Stimulated activated CD8-positive, alpha-beta memory T cell treated with anti-CD3 and anti-CD28 coated beads, Interleukin-12 subunit alpha, Interleukin-12 subunit beta, amount 100 ng/mL, for 24 hours (primary cell): ENCODE measurements at regions not wholly inside any gene's neighbourhood (a gene's known extent, or its start where the extent isn't known, plus 50 kb on each side); places are given as distances from the start of the nearest gene placed in this dataset.
"Not testable (repeated sequence)": the region's sequence is repeated elsewhere in the genome, so short reads cannot be mapped to it uniquely, and the experiment has no call there.

Experiments
- DNase-seq: peaks from one replicate; pipeline ENCODE4 v3.0.0-alpha.2; 2020; ENCODE audit errors: extremely low read depth

- no peak for DNase-seq
These were observed 165.9 kb upstream of the ARHGAP5 start for GRCh38 chr14:31911160-31911559.

DNA sequence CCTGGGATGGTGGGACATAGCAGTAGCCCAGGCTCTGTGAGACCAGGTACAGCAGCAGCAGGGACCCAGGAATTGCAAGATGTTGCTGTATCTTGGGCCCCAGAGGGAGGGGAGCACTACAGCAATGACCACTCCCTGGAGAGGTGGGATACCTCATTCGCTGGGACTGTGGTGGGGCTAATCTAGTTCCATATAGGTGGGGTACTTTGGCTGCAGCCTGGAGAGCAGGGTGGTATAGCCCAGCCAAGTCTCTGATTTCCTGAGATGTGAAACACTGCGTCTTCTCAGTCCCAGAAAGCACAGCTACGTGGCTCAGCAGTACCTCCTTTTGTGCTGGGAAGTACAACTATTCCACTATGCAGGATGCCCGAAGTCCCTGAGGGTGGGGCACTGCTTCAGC lies 163.7 kb upstream of the ARHGAP5 start:
- DNase-seq: no peak

DNA sequence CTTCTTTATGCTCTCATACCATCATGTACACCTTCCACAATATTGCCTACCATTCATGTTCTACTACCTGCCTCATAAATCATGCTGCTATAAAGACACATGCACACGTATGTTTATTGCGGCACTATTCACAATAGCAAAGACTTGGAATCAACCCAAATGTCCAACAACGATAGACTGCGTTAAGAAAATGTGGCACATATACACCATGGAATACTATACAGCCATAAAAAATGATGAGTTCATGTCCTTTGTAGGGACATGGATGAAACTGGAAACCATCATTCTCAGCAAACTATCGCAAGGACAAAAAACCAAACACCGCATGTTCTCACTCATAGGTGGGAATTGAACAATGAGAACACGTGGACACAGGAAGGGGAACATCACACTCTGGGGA lies 158.8 kb upstream of the ARHGAP5 start:
- DNase-seq: not testable (repeated sequence)

GRCh38 chr14:31920001-31920400 lies 157.1 kb upstream of the ARHGAP5 start:
- DNase-seq: no peak

DNA sequence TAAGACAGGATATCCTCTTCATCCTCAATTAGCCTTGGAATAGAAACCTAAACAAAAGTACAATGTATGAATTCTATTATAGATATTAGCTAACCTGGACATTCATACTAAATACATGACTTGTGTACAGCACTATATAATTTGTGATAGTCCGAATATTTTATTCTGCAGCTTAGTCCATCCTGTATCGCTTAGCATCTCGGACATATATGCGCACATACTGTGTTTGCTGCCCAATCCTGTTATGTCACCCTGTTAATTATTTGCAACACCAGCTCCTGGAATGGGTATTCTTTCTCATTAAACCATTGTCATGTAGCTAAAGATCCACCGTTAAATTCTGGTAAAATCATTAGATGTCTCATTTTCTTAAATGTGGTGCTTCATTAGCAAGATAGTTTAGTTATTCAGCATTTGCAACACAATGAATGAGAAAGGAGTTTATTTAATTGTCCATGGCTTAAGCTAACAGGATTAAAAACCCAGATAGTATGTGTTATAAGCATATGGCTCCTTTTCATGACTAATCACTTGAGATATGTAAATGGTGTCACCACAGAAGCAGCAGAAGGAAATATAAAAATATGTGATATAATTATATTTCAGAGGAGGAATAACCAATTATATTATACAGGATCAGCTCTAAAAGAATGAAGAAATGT lies 156.0 kb upstream of the ARHGAP5 start:
- no peak for DNase-seq

GRCh38 chr14:31921721-31922120 lies 155.4 kb upstream of the ARHGAP5 start:
- DNase-seq: no peak

GRCh38 chr14:31926123-31926522 lies 151.0 kb upstream of the ARHGAP5 start:
- no peak for DNase-seq

GRCh38 chr14:31926652-31927347 lies 150.3 kb upstream of the ARHGAP5 start:
- DNase-seq: no peak

- no peak for DNase-seq
These were observed 149.7 kb upstream of the ARHGAP5 start for GRCh38 chr14:31927348-31927832.

DNA sequence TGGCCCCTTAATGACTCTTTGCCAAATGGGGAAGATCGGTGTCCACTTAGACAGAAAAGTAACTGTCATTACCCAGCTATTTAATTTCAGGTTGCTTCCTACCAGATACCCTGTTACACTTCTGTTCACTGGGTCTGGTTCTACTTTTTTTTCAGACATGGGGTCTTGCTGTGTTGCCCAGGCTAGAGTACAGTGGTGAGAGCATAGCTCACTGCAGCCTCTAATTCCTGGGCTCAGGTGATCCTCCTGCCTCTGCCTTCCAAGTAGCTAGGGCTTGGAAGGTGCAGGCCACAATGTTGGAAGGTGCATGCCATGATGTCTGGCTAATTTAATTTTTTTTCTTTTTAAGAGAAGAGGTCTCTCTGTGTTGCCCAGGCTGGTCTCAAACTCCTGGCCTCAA lies 147.0 kb upstream of the ARHGAP5 start:
- DNase-seq: no peak

GRCh38 chr14:31930493-31931240 lies 146.4 kb upstream of the ARHGAP5 start:
- no peak for DNase-seq

DNA sequence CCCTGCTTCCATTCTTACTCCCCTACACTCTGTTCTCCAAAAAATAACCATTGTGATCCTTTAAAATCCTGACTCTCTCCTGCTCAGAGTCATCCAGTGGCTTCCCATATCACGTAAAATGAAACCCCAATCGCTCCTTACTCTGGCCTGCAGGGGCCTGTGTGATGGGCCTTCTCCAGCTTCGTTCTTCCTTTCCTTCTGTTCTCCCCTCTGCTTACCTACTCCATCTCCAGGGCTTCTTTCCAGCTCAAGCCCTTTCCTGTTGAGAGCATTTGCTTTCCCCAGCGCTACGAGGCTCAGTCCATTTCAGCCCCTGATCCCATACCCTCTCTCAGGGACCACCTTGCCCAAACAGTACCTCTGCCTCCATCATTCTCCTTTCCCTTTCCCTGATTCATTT lies 144.4 kb upstream of the ARHGAP5 start:
- no peak for DNase-seq

DNA sequence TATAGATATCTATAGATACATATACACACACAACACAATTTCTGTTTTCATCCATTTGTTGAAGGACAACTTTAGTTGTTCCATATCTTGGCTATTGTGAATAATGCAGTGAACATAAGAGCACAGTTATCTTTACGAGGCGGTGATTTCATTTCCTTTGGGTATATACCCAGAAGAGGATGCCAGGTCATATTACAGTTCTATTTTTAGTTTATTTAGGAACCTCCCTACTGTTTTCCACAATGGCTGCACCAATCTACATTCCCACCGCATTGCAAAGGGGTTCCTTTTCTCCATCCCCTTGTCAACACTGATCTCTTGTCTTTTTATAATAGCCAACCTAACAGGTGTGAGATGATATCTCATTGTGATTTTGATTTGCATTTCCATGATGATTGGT lies 143.4 kb upstream of the ARHGAP5 start:
- no peak for DNase-seq

- no peak for DNase-seq
These were observed 142.3 kb upstream of the ARHGAP5 start for GRCh38 chr14:31934767-31935266.

GRCh38 chr14:31935391-31935790 lies 141.7 kb upstream of the ARHGAP5 start:
- DNase-seq: no peak

- no peak for DNase-seq
These were observed 141.0 kb upstream of the ARHGAP5 start for GRCh38 chr14:31936115-31936514.

- peak; percentile 42 for DNase-seq
These were observed 139.3 kb upstream of the ARHGAP5 start for GRCh38 chr14:31937730-31938346.

GRCh38 chr14:31939934-31940333 lies 137.2 kb upstream of the ARHGAP5 start:
- no peak for DNase-seq

DNA sequence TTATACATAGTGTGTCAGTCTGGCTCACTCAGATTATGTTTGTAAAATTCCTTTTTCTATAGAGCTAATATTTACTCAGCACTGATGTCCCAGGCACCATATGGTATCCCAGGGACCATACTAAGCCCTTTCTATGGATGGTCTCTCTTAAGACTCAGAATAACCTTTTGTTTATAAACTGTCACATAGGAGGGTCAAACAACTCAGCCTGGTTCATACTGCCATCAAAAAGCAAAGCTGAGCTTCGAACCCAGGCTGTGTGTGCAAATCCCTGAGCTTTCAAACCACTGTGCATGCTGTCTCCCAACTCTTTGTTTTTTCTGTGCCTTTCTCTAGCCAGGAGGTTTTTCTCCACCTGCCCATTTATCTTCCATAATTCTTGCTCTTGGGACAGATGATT lies 135.6 kb upstream of the ARHGAP5 start:
- DNase-seq: no peak

DNA sequence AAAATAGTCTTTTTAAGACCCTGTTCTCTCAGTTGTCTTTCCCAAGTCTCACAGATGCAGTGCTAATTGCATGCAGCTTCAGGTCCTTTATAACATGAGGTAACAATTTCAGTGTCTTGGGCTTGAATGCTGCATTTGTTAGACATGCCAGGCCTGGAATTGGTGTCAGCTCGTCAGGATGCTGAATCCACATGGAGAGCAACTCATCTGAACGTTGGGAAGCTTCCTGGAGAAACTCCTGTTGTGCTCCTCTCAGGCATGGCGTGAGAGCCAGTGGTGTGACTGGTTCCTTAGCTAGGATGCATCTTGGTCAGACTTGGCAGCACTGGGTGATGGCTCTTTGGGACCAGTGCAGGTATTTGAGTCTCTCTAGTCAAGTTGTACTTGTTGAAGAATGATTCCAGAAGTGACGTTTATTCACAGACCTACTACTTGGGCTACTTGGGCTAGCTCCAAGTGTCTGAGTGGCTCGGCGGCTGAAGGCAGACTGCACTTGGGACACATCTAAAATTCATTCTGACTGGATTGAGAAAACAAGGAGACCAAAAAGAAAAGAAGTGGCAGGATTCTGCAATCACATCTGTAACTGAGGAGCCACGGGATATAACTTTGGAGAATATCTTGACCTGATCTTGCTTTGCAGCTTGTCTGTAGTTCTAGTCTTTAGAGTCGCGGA lies 134.8 kb upstream of the ARHGAP5 start:
- DNase-seq: no peak

DNA sequence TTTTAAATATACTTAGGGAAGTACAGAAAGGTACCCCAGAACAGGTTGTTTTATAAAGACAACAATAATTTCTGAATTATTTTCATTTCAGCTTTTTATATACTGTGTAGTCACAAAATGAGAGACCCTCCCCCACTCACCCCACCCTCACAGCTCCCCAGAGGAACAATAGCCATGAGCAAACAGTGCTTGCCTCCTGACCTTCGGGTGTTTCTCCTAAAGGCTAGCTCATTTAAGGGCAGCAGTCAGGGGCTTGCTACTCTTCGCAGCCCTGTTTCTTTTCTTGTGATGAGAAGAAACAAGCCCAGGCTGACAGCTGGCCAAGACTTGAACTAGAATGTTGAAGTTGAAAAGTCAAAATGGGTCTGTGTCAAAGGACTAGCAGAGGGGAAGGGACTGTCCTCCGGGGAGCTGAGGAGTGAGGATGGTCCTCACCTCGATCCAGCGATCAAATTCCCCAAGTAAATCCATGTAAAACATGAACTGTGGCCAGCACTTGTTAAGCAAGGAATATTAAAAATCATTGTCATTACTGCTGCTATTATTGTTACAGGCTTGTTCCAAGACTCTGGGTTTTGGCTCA lies 133.8 kb upstream of the ARHGAP5 start:
- no peak for DNase-seq
